Stimulated activated effector memory CD8-positive, alpha-beta T cell treated with anti-CD3 and anti-CD28 coated beads, Interleukin-12 subunit alpha, Interleukin-12 subunit beta, amount 100 ng/mL, for 72 hours (primary cell): ENCODE measurements at regions not wholly inside any gene's neighbourhood (a gene's known extent, or its start where the extent isn't known, plus 50 kb on each side); places are given as distances from the start of the nearest gene placed in this dataset.

Experiments
- ATAC-seq: fragments of 150-1000 bp; cut with Tn5 transposase; 2 replicates; pipeline ENCODE4 v1.10.0; 2021
- DNase-seq, 2 donors: peaks; one replicate each; pipeline ENCODE4 v3.0.0; 2021 to 2022; ENCODE audit warnings: low spot score in 2 of 2
- H3K27ac Mint-ChIP-seq: one replicate; pipeline ENCODE4 v1.8.0; 2022; ENCODE audit warnings: mild to moderate bottlenecking, mixed read lengths
- H3K36me3 Mint-ChIP-seq: one replicate; pipeline ENCODE4 v1.8.0; 2022; ENCODE audit warnings: mild to moderate bottlenecking, mixed read lengths
- H3K4me1 Mint-ChIP-seq: one replicate; pipeline ENCODE4 v1.8.0; 2022; ENCODE audit warnings: mixed read lengths
- H3K4me3 Mint-ChIP-seq: one replicate; pipeline ENCODE4 v1.8.0; 2022; ENCODE audit warnings: mild to moderate bottlenecking, mixed read lengths
- H3K9me3 Mint-ChIP-seq: one replicate; pipeline ENCODE4 v1.8.0; 2022; ENCODE audit warnings: mixed read lengths

- no peak for DNase-seq
- no peaks in the 10 kb centered on the region for H3K36me3 Mint-ChIP-seq
- H3K4me3 Mint-ChIP-seq, result no peak overlapping the region
- no peak overlapping the region for H3K27ac Mint-ChIP-seq
- peaks cover 3% of the 10 kb centered on the region for H3K9me3 Mint-ChIP-seq
- H3K4me1 Mint-ChIP-seq, result no peaks in the 10 kb centered on the region
- no peak for ATAC-seq
Observed at GRCh38 chr5:18975624-18976023, 1012.4 kb downstream of the CDH18 start.

GRCh38 chr5:18977880-18978279 is 1010.1 kb downstream of the CDH18 start:
- H3K4me1 Mint-ChIP-seq, result no peaks in the 10 kb centered on the region
- DNase-seq (no peak), ATAC-seq (no peak)
- H3K4me3 Mint-ChIP-seq, result no peak overlapping the region
- H3K9me3 Mint-ChIP-seq, result peaks cover 3% of the 10 kb centered on the region
- H3K36me3 Mint-ChIP-seq, result no peaks in the 10 kb centered on the region
- H3K27ac Mint-ChIP-seq, result no peak overlapping the region

GRCh38 chr5:18984559-18985080 is 1003.4 kb downstream of the CDH18 start:
- H3K9me3 Mint-ChIP-seq, result peaks cover 5% of the 10 kb centered on the region
- ATAC-seq, result no peak
- DNase-seq, result no peak
- no peaks in the 10 kb centered on the region for H3K36me3 Mint-ChIP-seq
- no peak overlapping the region for H3K27ac Mint-ChIP-seq
- H3K4me1 Mint-ChIP-seq, result no peaks in the 10 kb centered on the region
- H3K4me3 Mint-ChIP-seq, result no peak overlapping the region

- Mint-ChIP-seq H3K36me3 (no peaks in the 10 kb centered on the region), H3K27ac (no peak overlapping the region), H3K9me3 (peaks cover 8% of the 10 kb centered on the region), H3K4me3 (no peak overlapping the region), H3K4me1 (no peaks in the 10 kb centered on the region)
- DNase-seq, result no peak
- no peak for ATAC-seq
Observed at GRCh38 chr5:18985171-18985758, 1002.7 kb downstream of the CDH18 start.

GRCh38 chr5:18987101-18987500 is 1000.9 kb downstream of the CDH18 start:
- H3K4me1 Mint-ChIP-seq, result no peaks in the 10 kb centered on the region
- no peak overlapping the region for H3K27ac Mint-ChIP-seq
- no peak for DNase-seq
- ATAC-seq, result no peak
- H3K36me3 Mint-ChIP-seq, result no peaks in the 10 kb centered on the region
- peaks cover 11% of the 10 kb centered on the region for H3K9me3 Mint-ChIP-seq
- no peak overlapping the region for H3K4me3 Mint-ChIP-seq

GRCh38 chr5:18990852-18991251 is 997.1 kb downstream of the CDH18 start:
- Mint-ChIP-seq H3K36me3 (no peaks in the 10 kb centered on the region), H3K9me3 (peaks cover 6% of the 10 kb centered on the region), H3K4me3 (no peak overlapping the region), H3K4me1 (no peaks in the 10 kb centered on the region), H3K27ac (no peak overlapping the region)
- no peak for DNase-seq
- no peak for ATAC-seq

GRCh38 chr5:18992264-18992663 is 995.7 kb downstream of the CDH18 start:
- peaks cover 9% of the 10 kb centered on the region for H3K9me3 Mint-ChIP-seq

GRCh38 chr5:18999478-18999877 is 988.5 kb downstream of the CDH18 start:
- Mint-ChIP-seq H3K36me3 (no peaks in the 10 kb centered on the region), H3K4me1 (no peaks in the 10 kb centered on the region), H3K4me3 (no peak overlapping the region), H3K9me3 (peaks cover 12% of the 10 kb centered on the region), H3K27ac (no peak overlapping the region)
- DNase-seq (no peak), ATAC-seq (no peak)

More at GRCh38 chr5:18992264-18992663, 995.7 kb downstream of the CDH18 start:
- H3K27ac Mint-ChIP-seq, result no peak overlapping the region
- H3K4me3 Mint-ChIP-seq, result no peak overlapping the region
- no peaks in the 10 kb centered on the region for H3K4me1 Mint-ChIP-seq
- no peak for DNase-seq
- no peaks in the 10 kb centered on the region for H3K36me3 Mint-ChIP-seq
- ATAC-seq, result no peak

GRCh38 chr5:19001054-19001453 is 986.9 kb downstream of the CDH18 start:
- peaks cover 17% of the 10 kb centered on the region for H3K9me3 Mint-ChIP-seq
- no peak for ATAC-seq
- DNase-seq, result no peak
- H3K36me3 Mint-ChIP-seq, result no peaks in the 10 kb centered on the region
- no peak overlapping the region for H3K4me3 Mint-ChIP-seq
- H3K27ac Mint-ChIP-seq, result no peak overlapping the region
- no peaks in the 10 kb centered on the region for H3K4me1 Mint-ChIP-seq

- peaks cover 17% of the 10 kb centered on the region for H3K9me3 Mint-ChIP-seq
- DNase-seq (no peak), ATAC-seq (no peak)
- no peak overlapping the region for H3K4me3 Mint-ChIP-seq
- H3K4me1 Mint-ChIP-seq, result no peaks in the 10 kb centered on the region
- no peaks in the 10 kb centered on the region for H3K36me3 Mint-ChIP-seq
- no peak overlapping the region for H3K27ac Mint-ChIP-seq
Observed at GRCh38 chr5:19001539-19001938, 986.5 kb downstream of the CDH18 start.

GRCh38 chr5:19002111-19002510 is 985.9 kb downstream of the CDH18 start:
- H3K27ac Mint-ChIP-seq, result no peak overlapping the region
- no peaks in the 10 kb centered on the region for H3K4me1 Mint-ChIP-seq
- H3K36me3 Mint-ChIP-seq, result no peaks in the 10 kb centered on the region
- ATAC-seq (no peak), DNase-seq (no peak)
- no peak overlapping the region for H3K4me3 Mint-ChIP-seq
- peaks cover 16% of the 10 kb centered on the region for H3K9me3 Mint-ChIP-seq

- no peaks in the 10 kb centered on the region for H3K4me1 Mint-ChIP-seq
- DNase-seq (no peak), ATAC-seq (no peak)
- H3K9me3 Mint-ChIP-seq, result peaks cover 6% of the 10 kb centered on the region
- no peak overlapping the region for H3K4me3 Mint-ChIP-seq
- no peak overlapping the region for H3K27ac Mint-ChIP-seq
- no peaks in the 10 kb centered on the region for H3K36me3 Mint-ChIP-seq
Observed at GRCh38 chr5:19018822-19019221, 969.2 kb downstream of the CDH18 start.

GRCh38 chr5:19031491-19031890 is 956.5 kb downstream of the CDH18 start:
- Mint-ChIP-seq H3K4me1 (no peaks in the 10 kb centered on the region), H3K9me3 (peaks cover 23% of the 10 kb centered on the region), H3K27ac (no peak overlapping the region), H3K36me3 (no peaks in the 10 kb centered on the region), H3K4me3 (no peak overlapping the region)
- no peak for DNase-seq
- no peak for ATAC-seq

GRCh38 chr5:19035816-19036215 is 952.2 kb downstream of the CDH18 start:
- H3K36me3 Mint-ChIP-seq, result no peaks in the 10 kb centered on the region
- no peak for ATAC-seq
- no peak for DNase-seq
- no peak overlapping the region for H3K27ac Mint-ChIP-seq
- no peaks in the 10 kb centered on the region for H3K4me1 Mint-ChIP-seq
- no peak overlapping the region for H3K4me3 Mint-ChIP-seq
- peaks cover 14% of the 10 kb centered on the region for H3K9me3 Mint-ChIP-seq

- H3K36me3 Mint-ChIP-seq, result no peaks in the 10 kb centered on the region
- H3K4me3 Mint-ChIP-seq, result no peak overlapping the region
- DNase-seq (no peak), ATAC-seq (no peak)
- peaks cover 7% of the 10 kb centered on the region for H3K9me3 Mint-ChIP-seq
- H3K27ac Mint-ChIP-seq, result no peak overlapping the region
- no peaks in the 10 kb centered on the region for H3K4me1 Mint-ChIP-seq
Observed at GRCh38 chr5:19042106-19042505, 945.9 kb downstream of the CDH18 start.

- no peaks in the 10 kb centered on the region for H3K4me1 Mint-ChIP-seq
- ATAC-seq (no peak), DNase-seq (no peak)
- H3K9me3 Mint-ChIP-seq, result peaks cover 7% of the 10 kb centered on the region
- H3K36me3 Mint-ChIP-seq, result no peaks in the 10 kb centered on the region
- H3K4me3 Mint-ChIP-seq, result no peak overlapping the region
- H3K27ac Mint-ChIP-seq, result no peak overlapping the region
Observed at GRCh38 chr5:19044311-19044710, 943.7 kb downstream of the CDH18 start.
